CD4-positive, alpha-beta memory T cell (primary cell): ENCODE measurements at regions not wholly inside any gene's neighbourhood (a gene's known extent, or its start where the extent isn't known, plus 50 kb on each side); places are given as distances from the start of the nearest gene placed in this dataset.

Experiments used
- CTCF ChIA-PET: fragments of 350-600 bp; sonication (Branson Sonifier 250); formaldehyde crosslinking; loops from one replicate; lab custom pipeline; 2021; ENCODE audit warnings: inconsistent platforms; ENCODE audit not compliant: partially characterized antibody; lab: Charles Lee
- POLR2A ChIA-PET: fragments of 350-600 bp; sonication (Branson Sonifier 250); formaldehyde crosslinking; loops from one replicate; lab custom pipeline; 2021; ENCODE audit not compliant: partially characterized antibody; lab: Charles Lee
- DNase-seq, 5 donors: peaks; one replicate each; pipeline versions ENCODE4 v3.0.0 to v3.0.0-alpha.2; 2020 to 2022; ENCODE audit warnings: mixed read lengths in 1 of 5
- H3K27ac ChIP-seq: one replicate; pipeline ENCODE4 v1.7.0; 2013; ENCODE audit warnings: low read depth, low read length
- H3K27me3 ChIP-seq: 2 replicates; pipeline ENCODE4 v1.7.0; 2013; ENCODE audit warnings: mild to moderate bottlenecking, low read length, moderate library complexity; ENCODE audit not compliant: insufficient read depth
- H3K36me3 ChIP-seq: 2 replicates; pipeline ENCODE4 v1.7.0; 2013; ENCODE audit warnings: mild to moderate bottlenecking, low read length, moderate library complexity; ENCODE audit not compliant: insufficient read depth
- H3K4me1 ChIP-seq: 2 replicates; pipeline ENCODE4 v1.7.0; 2013; ENCODE audit warnings: mild to moderate bottlenecking, low read length, moderate library complexity; ENCODE audit not compliant: insufficient read depth
- H3K4me3 ChIP-seq, 2 donors: one replicate each; pipeline ENCODE4 v1.7.0; 2013; ENCODE audit warnings: low read length in 2 of 2, mild to moderate bottlenecking in 1 of 2
- H3K9me3 ChIP-seq, 2 donors: one replicate each; pipeline ENCODE4 v1.7.0; 2013; ENCODE audit warnings: low read length in 2 of 2, control low read depth in 1 of 2; ENCODE audit not compliant: control insufficient read depth in 1 of 2
- H3K27ac Mint-ChIP-seq, 7 donors: one replicate each; pipeline ENCODE4 v1.8.0; 2020 to 2021; ENCODE audit warnings: mixed read lengths in 7 of 7, mild to moderate bottlenecking in 6 of 7, inconsistent platforms in 3 of 7, moderate library complexity in 3 of 7
- H3K27me3 Mint-ChIP-seq, 2 donors: one replicate each; pipeline ENCODE4 v1.8.0; 2020 to 2021; ENCODE audit warnings: mixed read lengths in 2 of 2
- H3K36me3 Mint-ChIP-seq, 2 donors: one replicate each; pipeline ENCODE4 v1.8.0; 2020 to 2021; ENCODE audit warnings: mixed read lengths in 2 of 2, inconsistent platforms in 1 of 2, mild to moderate bottlenecking in 1 of 2
- H3K4me1 Mint-ChIP-seq, 4 donors: one replicate each; pipeline ENCODE4 v1.8.0; 2020 to 2021; ENCODE audit warnings: mixed read lengths in 4 of 4, mild to moderate bottlenecking in 1 of 4
- H3K4me3 Mint-ChIP-seq, 8 donors: one replicate each; pipeline ENCODE4 v1.8.0; 2020 to 2021; ENCODE audit warnings: mixed read lengths in 8 of 8, mild to moderate bottlenecking in 7 of 8, moderate library complexity in 6 of 8, inconsistent platforms in 3 of 8
- H3K9me3 Mint-ChIP-seq, 8 donors: one replicate each; pipeline ENCODE4 v1.8.0; 2020 to 2021; ENCODE audit warnings: mixed read lengths in 8 of 8, mild to moderate bottlenecking in 5 of 8, inconsistent platforms in 3 of 8, moderate library complexity in 1 of 8
- intact Hi-C: fragments of 100-400 bp; cut with micrococcal nuclease; formaldehyde crosslinking; loops from one replicate; pipeline ENCODE4 v1.15.1; 2023

- Mint-ChIP-seq H3K4me3 (no peak overlapping the region), H3K36me3 (no peaks in the 10 kb centered on the region), H3K4me1 (no peaks in the 10 kb centered on the region), H3K9me3 (no peaks in the 10 kb centered on the region), H3K27me3 (peaks cover 0 to 3% of the 10 kb centered on the region in 2 donors), H3K27ac (no peak overlapping the region)
- DNase-seq = no peak
- H3K9me3 ChIP-seq = no peaks in the 10 kb centered on the region
- intact Hi-C loops = no loop called here
- no peak overlapping the region for H3K4me3 ChIP-seq
- no peaks in the 10 kb centered on the region for H3K36me3 ChIP-seq
- H3K27ac ChIP-seq = no peak overlapping the region
- POLR2A ChIA-PET = no interaction called here
- no peaks in the 10 kb centered on the region for H3K4me1 ChIP-seq
- no peaks in the 10 kb centered on the region for H3K27me3 ChIP-seq
- CTCF ChIA-PET = interaction anchor here (3.7 kb wide), 1 partner anchor 10 kb away, joined by 10 read pairs; no protein-coding TSS in a partner anchor
Observed at GRCh38 chr1:244212797-244213475, 161.9 kb downstream of the ZBTB18 start.

GRCh38 chr1:244214009-244214967 is 163.2 kb downstream of the ZBTB18 start:
- no peaks in the 10 kb centered on the region for H3K4me1 ChIP-seq
- no peaks in the 10 kb centered on the region for H3K9me3 ChIP-seq
- ChIA-PET CTCF (interaction anchor here (3.7 kb wide), 1 partner anchor 12 kb away, joined by 10 read pairs; no protein-coding TSS in a partner anchor), POLR2A (no interaction called here)
- Mint-ChIP-seq H3K4me1 (no peaks in the 10 kb centered on the region), H3K27ac (no peak overlapping the region), H3K4me3 (no peak overlapping the region), H3K27me3 (peaks cover 0 to 7% of the 10 kb centered on the region in 2 donors), H3K9me3 (no peaks in the 10 kb centered on the region), H3K36me3 (no peaks in the 10 kb centered on the region)
- no peak overlapping the region for H3K27ac ChIP-seq
- H3K4me3 ChIP-seq = no peak overlapping the region
- intact Hi-C loops = no loop called here
- no peak for DNase-seq
- no peaks in the 10 kb centered on the region for H3K36me3 ChIP-seq
- H3K27me3 ChIP-seq = no peaks in the 10 kb centered on the region

GRCh38 chr1:244216836-244217235 is 165.8 kb downstream of the ZBTB18 start:
- Mint-ChIP-seq H3K27ac (peak overlapping the region in 1 of 7 donors; percentile 17), H3K27me3 (peaks cover 3 to 10% of the 10 kb centered on the region in 2 donors), H3K4me3 (no peak overlapping the region), H3K4me1 (no peaks in the 10 kb centered on the region), H3K9me3 (no peaks in the 10 kb centered on the region), H3K36me3 (no peaks in the 10 kb centered on the region)
- Histone ChIP-seq H3K4me3 (no peak overlapping the region), H3K36me3 (no peaks in the 10 kb centered on the region), H3K9me3 (no peaks in the 10 kb centered on the region), H3K27ac (no peak overlapping the region), H3K4me1 (no peaks in the 10 kb centered on the region), H3K27me3 (no peaks in the 10 kb centered on the region)
- ChIA-PET CTCF (no interaction called here), POLR2A (no interaction called here)
- DNase-seq = no peak
- intact Hi-C loops = no loop called here

GRCh38 chr1:244217711-244218110 is 166.6 kb downstream of the ZBTB18 start:
- H3K4me1 Mint-ChIP-seq = no peaks in the 10 kb centered on the region
- no peak for DNase-seq
- intact Hi-C loops = no loop called here
- POLR2A ChIA-PET = no interaction called here
- H3K9me3 Mint-ChIP-seq = no peaks in the 10 kb centered on the region
- Histone ChIP-seq H3K9me3 (no peaks in the 10 kb centered on the region), H3K27ac (no peak overlapping the region), H3K27me3 (no peaks in the 10 kb centered on the region), H3K36me3 (no peaks in the 10 kb centered on the region), H3K4me1 (no peaks in the 10 kb centered on the region), H3K4me3 (no peak overlapping the region)
- CTCF ChIA-PET = no interaction called here
- no peak overlapping the region for H3K27ac Mint-ChIP-seq
- no peak overlapping the region for H3K4me3 Mint-ChIP-seq
- peaks cover 3 to 10% of the 10 kb centered on the region in 2 donors for H3K27me3 Mint-ChIP-seq
- H3K36me3 Mint-ChIP-seq = no peaks in the 10 kb centered on the region

GRCh38 chr1:244218220-244218619 is 167.1 kb downstream of the ZBTB18 start:
- H3K9me3 Mint-ChIP-seq = no peaks in the 10 kb centered on the region
- H3K4me3 Mint-ChIP-seq = no peak overlapping the region
- intact Hi-C loops = no loop called here
- no peak for DNase-seq
- CTCF ChIA-PET = no interaction called here
- POLR2A ChIA-PET = no interaction called here
- H3K27me3 Mint-ChIP-seq = peaks cover 6 to 10% of the 10 kb centered on the region in 2 donors
- no peaks in the 10 kb centered on the region for H3K4me1 Mint-ChIP-seq
- H3K27ac Mint-ChIP-seq = no peak overlapping the region
- H3K36me3 ChIP-seq = no peaks in the 10 kb centered on the region
- no peak overlapping the region for H3K27ac ChIP-seq
- H3K36me3 Mint-ChIP-seq = no peaks in the 10 kb centered on the region
- H3K4me3 ChIP-seq = no peak overlapping the region
- no peaks in the 10 kb centered on the region for H3K27me3 ChIP-seq
- no peaks in the 10 kb centered on the region for H3K9me3 ChIP-seq
- no peaks in the 10 kb centered on the region for H3K4me1 ChIP-seq

GRCh38 chr1:244219149-244219548 is 168.1 kb downstream of the ZBTB18 start:
- Histone ChIP-seq H3K9me3 (no peaks in the 10 kb centered on the region), H3K4me1 (no peaks in the 10 kb centered on the region), H3K36me3 (no peaks in the 10 kb centered on the region), H3K27me3 (no peaks in the 10 kb centered on the region), H3K4me3 (no peak overlapping the region), H3K27ac (no peak overlapping the region)
- ChIA-PET POLR2A (no interaction called here), CTCF (interaction anchor here (1.6 kb wide), 1 partner anchor 16 kb away, joined by 4 read pairs; no protein-coding TSS in a partner anchor)
- Mint-ChIP-seq H3K36me3 (no peaks in the 10 kb centered on the region), H3K27ac (no peak overlapping the region), H3K9me3 (no peaks in the 10 kb centered on the region), H3K4me3 (no peak overlapping the region), H3K27me3 (peaks cover 6 to 10% of the 10 kb centered on the region in 2 donors), H3K4me1 (no peaks in the 10 kb centered on the region)
- DNase-seq = no peak
- intact Hi-C loops = no loop called here

- ChIA-PET POLR2A (no interaction called here), CTCF (interaction anchor here (1.6 kb wide), 1 partner anchor 17 kb away, joined by 4 read pairs; no protein-coding TSS in a partner anchor)
- H3K27me3 ChIP-seq = no peaks in the 10 kb centered on the region
- Mint-ChIP-seq H3K4me3 (no peak overlapping the region), H3K4me1 (no peaks in the 10 kb centered on the region), H3K27ac (no peak overlapping the region), H3K27me3 (peaks cover 6 to 10% of the 10 kb centered on the region in 2 donors), H3K9me3 (no peaks in the 10 kb centered on the region), H3K36me3 (no peaks in the 10 kb centered on the region)
- H3K9me3 ChIP-seq = no peaks in the 10 kb centered on the region
- DNase-seq = no peak
- H3K4me3 ChIP-seq = no peak overlapping the region
- H3K27ac ChIP-seq = no peak overlapping the region
- H3K36me3 ChIP-seq = no peaks in the 10 kb centered on the region
- intact Hi-C loops = no loop called here
- H3K4me1 ChIP-seq = no peaks in the 10 kb centered on the region
Observed at GRCh38 chr1:244219802-244220201, 168.7 kb downstream of the ZBTB18 start.
